NCI-H2107 treated with DMSO at 0.1 percent for 48 hours (cell line): ENCODE measurements at regions not wholly inside any gene's neighbourhood (a gene's known extent, or its start where the extent isn't known, plus 50 kb on each side); places are given as distances from the start of the nearest gene placed in this dataset.
"Not testable (repeated sequence)": the region's sequence is repeated elsewhere in the genome, so short reads cannot be mapped to it uniquely, and the experiment has no call there.

Experiments
- DNase-seq: peaks from one replicate; lab custom pipeline; 2025; ENCODE audit not compliant: unreplicated experiment; lab: John Stamatoyannopoulos, UW

DNA sequence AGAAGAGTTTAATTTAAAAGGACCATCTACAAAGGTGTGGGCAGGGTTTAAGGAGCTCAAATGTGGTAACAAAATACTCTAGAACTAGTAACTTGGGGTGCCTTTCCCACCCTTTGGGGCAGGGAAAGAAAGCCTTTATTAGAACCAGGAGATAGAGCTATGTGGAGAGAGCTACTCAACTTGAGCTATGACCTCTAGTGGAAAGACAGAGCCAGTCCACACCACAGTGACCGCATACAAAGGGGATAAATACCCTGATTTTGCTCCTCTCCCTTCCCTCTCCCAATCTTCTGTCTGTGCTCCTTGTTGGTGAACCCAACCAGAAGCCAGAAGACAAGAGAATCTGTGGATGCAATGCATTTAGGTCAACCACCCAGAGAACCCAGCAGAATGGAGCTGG, 54.4 kb upstream of the JAK1 start:
- no peak for DNase-seq

DNA sequence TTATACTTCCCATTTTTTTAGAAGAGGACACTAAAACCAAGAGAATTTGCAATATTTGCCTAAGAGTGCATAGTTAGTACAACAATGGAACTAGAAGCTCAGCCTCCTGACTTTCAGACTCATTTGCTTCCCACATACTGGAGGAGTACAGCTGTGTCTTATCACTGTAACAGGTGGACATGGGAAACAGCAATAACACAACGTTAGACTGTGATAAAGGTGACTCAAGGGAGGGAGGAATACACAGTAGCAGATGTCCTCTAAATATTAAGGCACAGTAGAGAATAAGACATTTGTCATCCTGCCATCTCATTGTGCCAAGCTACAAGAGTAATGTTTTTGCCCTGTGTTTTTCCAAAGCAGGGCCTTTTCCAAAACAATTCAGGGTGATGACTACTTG, 55.4 kb upstream of the JAK1 start:
- no peak for DNase-seq

DNA sequence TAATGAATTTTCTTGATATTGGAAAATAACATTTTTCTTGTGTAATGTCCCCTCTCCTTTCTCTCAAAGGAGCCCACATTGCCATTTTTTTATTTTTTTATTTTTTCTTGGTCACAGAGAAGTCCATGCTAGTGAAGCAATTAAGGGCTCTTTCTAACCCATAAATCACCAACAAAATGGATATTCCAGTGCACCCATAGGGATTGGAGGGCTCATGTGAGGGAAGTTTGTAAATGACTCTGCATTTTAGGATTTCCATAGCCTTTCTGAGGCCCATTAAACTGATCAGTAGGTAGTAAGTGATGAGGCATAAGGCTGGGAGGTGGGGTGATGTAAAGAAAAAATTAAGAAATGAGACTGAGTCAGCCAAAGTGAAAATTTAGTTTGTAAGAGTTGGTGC, 55.9 kb upstream of the JAK1 start:
- DNase-seq: no peak

DNA sequence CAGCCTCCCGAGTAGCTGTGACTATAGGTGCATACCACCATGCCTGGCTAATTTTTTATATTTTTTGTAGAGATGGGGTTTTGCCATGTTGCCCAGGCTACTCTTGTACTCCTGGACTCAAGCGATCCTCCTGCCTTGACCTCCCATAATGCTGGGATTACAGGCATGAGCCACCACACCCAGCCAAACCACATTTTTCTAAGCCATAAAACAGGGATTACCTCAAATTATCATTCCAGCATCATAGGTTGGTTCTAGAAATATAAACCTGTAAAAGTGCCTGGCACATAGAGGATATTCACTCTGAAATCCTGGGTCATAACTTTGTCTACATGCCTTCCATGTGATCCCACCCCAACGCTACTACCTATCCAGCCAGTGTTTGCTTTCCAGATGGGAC, 59.4 kb upstream of the JAK1 start:
- no peak for DNase-seq

DNA sequence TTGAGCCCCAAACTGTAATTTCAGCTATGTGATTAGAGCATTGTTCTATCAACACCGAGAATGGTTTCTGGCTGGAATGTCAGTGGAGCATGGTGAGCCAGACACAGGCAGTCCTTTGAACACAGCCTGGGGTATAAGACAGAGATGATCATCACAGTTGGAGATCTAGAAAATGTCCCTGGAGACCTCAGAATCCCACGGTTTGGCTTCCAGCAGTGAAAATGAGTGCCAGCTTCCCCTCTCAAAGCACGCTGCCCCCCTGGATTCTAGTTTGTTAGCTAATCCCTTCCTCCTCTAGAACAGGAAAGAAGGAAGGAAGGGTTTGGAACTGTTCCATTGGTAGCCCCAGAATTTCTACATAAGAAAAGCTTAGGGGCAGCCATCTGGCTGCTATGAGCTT, 59.9 kb upstream of the JAK1 start:
- peak; percentile 12 for DNase-seq

DNA sequence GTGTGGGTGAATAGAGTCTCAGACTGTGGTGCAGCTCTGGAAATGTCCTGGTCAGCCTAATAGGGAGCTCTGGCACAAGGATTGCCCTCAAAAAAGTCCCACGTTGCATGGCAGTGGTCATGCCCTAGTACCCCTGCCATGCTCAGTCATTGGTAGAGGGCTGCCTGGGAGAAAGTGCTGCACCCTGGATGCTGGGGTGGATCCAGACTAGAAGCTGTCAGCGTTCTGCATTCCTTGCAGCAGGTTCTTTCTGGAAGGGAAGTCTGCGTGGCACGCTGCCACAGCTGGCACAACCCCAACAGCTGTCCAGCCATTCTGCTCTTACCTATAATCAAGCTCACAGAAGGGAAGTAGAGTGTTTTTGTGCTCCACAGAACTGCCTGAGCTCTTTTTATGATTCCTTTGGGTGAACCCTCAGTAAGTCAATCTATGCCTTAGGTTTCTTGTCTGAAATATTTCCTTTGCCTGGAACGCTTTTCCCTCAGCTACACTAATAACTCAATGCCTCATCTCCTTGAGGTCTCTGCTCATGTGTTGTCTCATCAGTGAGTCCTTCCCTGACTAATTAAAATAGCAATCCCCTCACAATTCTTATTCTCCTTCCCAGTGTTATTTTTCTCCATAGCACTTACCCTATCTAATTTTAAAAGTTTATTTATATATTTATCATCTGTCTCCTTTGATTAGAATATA, 61.5 kb upstream of the JAK1 start:
- DNase-seq: no peak

DNA sequence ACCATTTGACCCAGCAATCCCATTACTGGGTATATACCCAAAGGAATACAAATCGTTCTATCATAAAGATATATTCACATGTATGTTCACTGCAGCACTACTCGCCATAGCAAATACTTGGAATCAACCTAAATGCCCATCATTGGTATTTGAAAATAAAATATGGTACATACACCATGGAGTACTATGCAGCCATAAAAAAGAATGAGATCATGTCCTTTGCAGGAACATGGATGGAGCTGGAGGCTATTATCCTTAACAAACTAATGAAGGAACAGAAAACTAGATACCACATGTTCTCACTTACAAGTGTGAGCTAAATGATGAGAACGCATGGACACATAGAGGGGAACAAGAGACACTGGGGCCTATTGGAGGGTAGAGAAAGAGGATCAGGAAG, 63.1 kb upstream of the JAK1 start:
- not testable (repeated sequence) for DNase-seq

DNA sequence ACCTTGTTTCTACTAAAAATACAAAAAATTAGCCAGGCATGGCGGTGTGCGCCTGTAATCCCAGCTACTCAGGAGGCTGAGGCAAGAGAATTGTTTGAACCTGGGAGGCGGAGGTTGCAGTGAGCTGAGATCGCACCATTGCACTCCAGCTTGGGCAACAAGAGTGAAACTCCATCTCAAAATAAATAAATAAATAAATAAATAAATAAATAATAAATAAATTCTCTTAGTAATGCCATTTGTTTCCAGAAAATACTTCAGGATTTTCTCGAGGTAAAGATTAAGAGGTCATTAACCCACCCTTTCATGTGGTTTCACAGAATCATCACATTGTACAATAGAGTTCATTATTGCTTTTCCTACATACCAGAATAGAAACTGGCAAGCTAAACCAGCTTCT, 68.5 kb upstream of the JAK1 start:
- DNase-seq: not testable (repeated sequence)

DNA sequence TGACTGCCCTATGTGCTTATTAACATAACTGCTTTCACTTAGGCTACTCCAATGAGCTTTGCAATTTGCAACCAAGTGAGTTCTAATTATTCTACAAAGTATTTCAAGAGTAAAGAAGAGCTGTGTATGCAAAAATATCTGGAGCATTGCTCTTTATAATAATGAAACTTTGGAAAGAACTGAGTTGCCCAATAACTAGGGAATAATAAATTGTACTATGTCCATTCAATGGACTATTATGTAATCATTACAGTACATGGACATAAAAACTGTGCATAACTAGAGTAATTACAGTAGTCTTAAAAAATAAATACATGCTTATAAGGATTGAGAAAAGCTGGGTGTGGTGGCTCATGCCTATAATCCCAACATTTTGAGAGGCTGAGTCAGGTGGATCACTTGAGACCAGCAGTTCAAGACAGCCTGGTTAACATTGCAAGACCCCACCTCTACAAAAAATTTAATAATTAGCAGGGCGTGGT, 70.3 kb upstream of the JAK1 start:
- no peak for DNase-seq

DNA sequence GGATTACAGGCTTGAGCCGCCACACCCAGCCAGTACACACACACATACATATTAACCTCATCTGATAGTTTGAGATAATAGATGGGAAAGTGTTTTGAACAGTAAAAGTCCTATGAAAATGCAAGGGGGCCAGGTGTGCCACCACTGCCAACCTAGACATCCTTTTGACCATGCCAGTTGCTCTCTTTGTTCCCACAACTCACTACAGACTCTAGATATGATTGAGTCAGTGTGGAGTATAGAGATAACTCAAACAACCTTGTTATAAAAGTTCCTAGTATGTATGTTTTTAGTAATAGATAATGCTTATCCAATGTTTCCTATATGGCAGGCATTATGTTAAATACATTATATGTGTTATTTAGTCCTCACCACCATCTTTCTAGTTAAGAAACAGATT, 72.7 kb upstream of the JAK1 start:
- DNase-seq: no peak

DNA sequence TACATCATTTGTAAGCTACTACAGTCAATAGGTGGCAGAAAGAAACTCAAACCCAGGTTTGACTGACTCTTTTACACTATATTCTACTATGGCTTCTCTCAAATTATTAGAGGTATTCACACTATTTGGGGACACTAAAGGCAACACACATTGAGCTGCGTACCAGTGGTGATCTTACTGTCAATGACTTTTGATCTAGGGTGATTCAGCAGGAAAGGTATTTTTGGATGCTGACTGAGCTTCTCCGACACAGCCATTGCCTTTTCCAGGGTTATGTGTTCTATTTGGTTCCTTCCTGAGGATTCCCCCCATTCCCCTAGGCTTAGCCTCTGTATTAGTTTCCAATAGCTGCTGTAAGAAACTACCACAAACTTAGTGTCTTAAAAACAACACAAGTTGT, 73.2 kb upstream of the JAK1 start:
- DNase-seq: no peak

DNA sequence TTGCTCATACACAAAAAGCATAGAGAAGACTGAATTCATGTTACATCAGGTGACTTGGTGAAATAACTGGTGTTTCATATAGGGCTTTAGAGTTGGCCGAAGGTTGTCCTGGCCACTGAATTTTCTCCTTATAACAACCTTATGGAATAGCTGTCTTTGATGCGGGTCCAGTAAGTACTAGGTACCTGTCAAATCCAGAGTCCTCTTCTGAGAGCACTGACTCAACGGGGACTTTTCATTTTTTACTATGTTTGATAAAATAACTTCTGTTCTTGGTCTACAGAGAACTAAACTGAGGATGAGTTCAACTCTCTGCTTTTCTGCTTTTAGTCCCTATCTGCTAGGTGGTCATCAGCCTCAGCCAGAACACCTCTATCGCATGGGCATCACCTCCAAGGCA, 76.1 kb upstream of the JAK1 start:
- DNase-seq: no peak

DNA sequence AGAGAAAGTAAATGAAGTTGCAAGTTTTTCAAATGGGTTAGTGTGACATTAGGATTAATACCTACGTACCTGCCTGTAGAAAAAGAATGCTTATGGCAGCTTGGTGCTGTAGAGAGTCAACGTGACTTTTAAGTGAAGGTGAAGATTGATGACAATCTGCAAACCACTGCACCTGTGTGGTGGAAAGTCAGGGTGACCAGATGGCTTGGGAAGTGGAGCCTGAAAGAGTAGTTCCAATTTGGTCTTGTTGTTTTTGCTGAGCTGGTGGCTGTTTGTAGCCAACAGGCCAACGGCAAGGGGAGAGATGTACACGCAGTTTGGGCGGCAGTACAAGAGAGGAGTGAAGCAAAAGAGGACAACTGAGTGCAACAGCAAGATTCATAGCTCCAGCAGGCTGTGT, 78.1 kb upstream of the JAK1 start:
- DNase-seq: no peak

DNA sequence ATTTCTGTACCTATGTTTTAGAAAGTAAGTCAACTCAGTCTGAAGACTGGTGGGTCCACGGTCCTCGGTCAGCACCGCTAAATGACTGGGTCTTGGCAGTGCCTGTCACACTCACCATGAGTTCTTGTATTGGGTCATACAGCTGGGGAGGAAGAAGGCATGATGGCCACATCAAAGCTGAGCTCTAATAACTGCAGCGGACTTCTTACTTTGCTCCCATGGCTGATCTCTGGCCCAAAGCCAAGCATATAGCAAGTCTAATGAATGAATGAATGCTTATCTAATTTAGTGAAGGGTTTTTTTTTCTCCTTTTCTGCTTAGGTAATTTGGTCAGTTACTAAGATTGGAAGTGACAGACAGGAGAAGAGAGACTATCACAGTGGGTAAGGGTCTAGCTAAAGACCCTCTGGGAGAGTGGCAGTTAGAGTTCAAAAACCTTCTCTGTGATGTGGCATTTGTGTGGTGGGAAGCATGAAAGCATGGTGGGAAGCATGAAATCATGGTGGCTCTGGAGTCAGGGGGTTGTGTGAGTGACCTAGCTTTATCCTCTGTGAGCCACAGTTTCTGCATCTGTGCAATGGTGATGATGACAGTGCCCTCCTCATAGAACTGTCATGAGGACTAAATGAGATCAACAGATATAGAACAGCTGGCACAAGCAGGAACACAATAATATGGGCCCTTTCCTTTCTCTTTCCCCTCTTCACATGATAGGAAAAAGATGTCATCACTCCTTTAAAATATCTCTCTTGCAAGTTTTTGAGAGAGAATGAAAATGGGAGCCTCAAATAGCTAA, 78.9 kb upstream of the JAK1 start:
- DNase-seq: no peak

DNA sequence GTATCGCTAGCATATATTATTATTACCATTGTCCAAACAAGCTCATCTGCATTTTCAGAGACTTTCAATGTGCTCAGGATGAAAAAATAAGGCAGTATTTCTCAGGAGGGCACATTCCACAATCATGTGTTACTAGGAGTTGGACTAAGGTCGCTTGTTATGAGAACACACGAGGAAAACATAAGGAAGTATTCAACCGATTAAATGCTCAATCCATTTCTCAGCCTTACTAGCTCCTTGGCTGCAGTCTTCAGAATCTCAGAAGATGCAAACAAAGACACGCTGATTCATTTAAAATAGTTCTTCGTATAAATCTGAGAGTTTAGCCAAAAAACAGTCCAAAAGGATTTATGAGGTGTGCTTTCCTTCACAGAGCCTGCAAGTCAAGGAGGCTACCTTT, 82.0 kb upstream of the JAK1 start:
- no peak for DNase-seq

DNA sequence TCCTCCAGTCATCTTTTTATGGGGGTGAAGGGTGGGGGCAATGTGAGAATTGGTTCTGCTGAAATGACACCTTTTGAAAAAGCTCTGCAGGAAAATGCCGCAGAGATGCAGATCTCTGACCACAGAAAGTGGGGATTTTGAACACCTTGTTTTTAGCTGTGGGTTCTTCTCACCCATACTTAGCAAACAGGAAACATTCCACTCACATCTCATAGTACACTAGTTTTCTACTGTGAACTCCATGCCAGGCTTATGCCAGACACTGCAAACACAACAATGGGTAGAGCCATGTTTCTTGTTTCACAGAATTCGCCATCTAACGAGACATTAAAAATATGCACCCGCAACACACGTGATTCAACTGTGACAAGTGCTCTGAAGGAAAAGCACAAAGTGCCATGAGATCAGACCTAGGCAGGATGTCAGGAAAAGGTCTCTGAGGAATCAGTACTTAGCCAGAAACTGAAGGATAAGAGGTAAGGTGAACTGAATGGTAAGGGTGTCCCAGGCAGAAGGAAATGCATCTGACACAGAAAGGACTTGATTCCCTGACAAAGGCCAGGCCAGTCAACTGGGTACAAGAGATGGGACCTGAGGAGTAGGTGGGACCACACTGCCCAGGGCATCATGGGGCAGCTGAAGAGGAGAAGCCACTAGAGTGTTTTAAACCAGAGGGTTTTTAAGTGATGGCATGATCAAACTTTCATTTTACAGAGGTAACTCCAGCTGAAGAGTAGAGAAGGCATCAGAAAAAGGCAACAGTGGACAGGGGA, 83.8 kb upstream of the JAK1 start:
- no peak for DNase-seq

DNA sequence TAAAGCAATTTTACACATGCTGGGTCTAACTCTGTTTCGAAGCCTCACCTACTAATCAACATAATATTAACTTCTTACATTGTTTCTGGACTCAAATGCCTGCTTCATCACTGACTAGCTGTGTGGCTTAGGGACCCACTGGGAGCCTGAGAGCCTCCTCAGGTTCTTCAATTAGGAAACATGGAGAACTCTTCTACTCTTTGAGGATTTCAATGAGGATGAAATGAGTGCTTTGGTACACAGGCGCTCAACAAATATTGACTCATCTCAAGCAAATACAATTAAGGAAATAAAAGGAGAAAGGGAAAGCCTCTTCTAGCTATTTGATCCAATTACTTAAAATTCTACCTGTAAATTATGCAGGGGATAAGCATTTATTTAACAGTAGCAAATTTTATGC, 84.4 kb upstream of the JAK1 start:
- no peak for DNase-seq

DNA sequence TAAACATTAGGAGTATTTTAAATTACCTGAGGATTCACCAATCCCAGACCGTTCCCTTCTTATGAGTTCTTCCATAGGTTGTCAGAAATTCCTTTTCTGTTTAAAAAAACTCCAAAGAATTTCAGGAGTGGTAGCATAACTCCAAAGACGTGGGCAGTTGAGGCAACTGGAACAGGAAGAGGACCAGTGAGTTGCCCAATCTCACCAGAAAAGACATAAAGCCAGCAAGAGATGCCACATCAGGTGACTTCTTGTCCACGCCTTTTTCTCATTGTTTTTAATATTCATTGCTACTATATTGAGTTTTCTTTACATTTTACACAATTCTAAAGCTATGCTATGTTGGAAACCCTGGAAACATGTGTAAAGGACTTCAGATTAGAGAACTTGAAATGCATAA, 88.1 kb upstream of the JAK1 start:
- DNase-seq: no peak

DNA sequence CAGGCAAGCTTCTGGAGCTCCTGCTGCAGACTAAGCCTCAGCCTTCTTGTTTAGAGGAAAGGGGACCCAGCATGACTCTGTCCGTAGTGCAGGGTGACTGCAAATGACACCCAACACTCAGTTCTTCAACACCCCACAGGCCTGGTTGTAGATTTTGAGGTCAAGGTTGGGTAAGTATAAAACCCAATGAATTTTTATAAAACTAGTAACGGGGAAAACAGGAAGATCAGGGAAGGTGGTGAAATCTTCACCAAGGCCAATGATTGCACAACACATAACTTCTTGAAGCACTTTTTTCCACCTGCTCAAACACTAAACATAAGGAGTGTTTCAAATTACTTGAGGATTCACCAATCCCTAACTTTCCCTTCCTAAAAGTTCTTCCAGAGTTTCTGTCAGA, 89.4 kb upstream of the JAK1 start:
- DNase-seq: no peak

DNA sequence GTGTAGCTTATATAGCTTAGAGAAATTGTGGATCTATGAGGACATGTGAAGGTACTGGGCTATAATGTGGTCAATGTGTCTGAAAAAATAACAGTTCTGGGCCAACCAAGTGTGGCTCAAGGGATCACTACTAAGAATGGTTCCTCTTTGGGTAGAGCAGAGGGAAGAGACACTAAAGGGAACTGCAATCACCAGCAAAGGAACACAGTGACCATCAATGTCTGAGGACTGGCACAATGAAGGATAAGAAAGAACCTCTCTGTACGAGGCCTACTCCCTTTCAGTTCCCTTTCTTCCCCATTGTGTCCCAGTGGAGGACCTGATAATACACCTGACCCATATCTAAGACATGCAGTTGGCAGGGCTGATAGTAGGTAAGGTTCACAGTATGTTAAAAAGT, 89.9 kb upstream of the JAK1 start:
- DNase-seq: no peak

DNA sequence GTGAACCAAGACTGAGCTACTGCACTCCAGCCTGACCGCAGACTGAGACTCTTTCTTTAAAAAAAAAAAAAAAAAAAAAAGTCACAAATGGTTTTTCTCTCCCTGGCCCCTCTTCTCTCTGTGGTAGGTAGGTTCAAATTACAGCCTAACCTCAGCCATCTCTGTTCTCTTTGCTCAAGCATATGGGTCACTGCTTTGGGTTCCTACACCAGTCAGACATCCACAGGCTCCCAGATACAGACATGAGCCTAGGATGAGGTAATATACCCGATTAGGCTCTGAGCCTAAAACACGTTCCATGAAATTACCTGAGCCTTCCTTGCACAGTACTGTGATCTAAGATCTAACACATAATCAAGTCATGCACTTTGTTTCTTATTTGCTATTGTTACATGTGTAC, 90.5 kb upstream of the JAK1 start:
- DNase-seq: peak; percentile 58

DNA sequence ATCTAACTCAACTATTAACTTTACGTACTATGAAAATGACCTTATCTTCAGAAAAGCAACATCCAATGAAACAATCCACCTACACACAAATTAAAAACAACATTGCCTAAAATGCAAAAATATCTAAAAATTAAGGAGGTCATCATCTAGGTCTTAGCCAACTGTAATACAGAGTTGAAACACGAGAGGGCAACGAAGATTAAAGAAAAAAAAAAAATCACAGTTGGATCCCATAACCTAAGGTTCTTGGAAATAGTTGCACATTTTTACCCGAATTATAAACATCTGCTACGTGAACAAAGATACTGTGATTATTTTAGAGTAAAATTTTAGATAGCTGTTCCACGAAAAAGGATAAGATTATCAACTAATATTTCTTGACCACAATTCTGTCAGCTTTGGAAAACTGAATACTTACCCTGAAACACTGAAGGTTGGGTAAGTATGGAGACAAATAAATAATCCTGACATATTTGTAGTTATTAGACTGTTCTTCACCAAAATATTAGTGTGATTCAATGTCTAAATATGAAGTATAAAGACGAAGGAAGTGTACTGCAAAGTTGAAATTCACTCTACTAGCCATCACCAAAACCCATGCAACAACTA, 88.0 kb upstream of the AK4 start:
- DNase-seq: no peak
